ENCODE measurements at regions not wholly inside any gene's neighbourhood (a gene's known extent, or its start where the extent isn't known, plus 50 kb on each side); places are given as distances from the start of the nearest gene placed in this dataset.

- Histone ChIP-seq H3K4me3 (no peak overlapping the region), H3K4me1 (no peaks in the 10 kb centered on the region), H3K9me3 (no peaks in the 10 kb centered on the region), H3K27ac (no peak overlapping the region), H3K36me3 (no peaks in the 10 kb centered on the region), H3K27me3 (no peaks in the 10 kb centered on the region)
- TF ChIP-seq, protein P1, sequence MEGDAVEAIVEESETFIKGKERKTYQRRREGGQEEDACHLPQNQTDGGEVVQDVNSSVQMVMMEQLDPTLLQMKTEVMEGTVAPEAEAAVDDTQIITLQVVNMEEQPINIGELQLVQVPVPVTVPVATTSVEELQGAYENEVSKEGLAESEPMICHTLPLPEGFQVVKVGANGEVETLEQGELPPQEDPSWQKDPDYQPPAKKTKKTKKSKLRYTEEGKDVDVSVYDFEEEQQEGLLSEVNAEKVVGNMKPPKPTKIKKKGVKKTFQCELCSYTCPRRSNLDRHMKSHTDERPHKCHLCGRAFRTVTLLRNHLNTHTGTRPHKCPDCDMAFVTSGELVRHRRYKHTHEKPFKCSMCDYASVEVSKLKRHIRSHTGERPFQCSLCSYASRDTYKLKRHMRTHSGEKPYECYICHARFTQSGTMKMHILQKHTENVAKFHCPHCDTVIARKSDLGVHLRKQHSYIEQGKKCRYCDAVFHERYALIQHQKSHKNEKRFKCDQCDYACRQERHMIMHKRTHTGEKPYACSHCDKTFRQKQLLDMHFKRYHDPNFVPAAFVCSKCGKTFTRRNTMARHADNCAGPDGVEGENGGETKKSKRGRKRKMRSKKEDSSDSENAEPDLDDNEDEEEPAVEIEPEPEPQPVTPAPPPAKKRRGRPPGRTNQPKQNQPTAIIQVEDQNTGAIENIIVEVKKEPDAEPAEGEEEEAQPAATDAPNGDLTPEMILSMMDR (IDR thresholded peaks at IDR 0.05), result no peak
- TF ChIP-seq POLR2AphosphoS5 (IDR thresholded peaks at IDR 0.05) (no peak), EP300 (IDR thresholded peaks at IDR 0.05; ENCODE audit: low read depth) (no peak), POLR2A (IDR thresholded peaks at IDR 0.05) (no peak)
- in situ Hi-C loops (cut with MboI; ENCODE audit: low pct_ligation_motif_present in 1 of 4, low pct_unique_long_range_greater_than_20kb in 1 of 4, low sequenced_read_pairs in 3 of 4), result no loop called here
- intact Hi-C loops (cut with DNase I; ENCODE audit: low total_unique reads), result no loop called here
- DNase-seq, result no peak
These were observed 493.3 kb upstream of the ROBO1 start for GRCh38 chr3:80261082-80261481.

DNA sequence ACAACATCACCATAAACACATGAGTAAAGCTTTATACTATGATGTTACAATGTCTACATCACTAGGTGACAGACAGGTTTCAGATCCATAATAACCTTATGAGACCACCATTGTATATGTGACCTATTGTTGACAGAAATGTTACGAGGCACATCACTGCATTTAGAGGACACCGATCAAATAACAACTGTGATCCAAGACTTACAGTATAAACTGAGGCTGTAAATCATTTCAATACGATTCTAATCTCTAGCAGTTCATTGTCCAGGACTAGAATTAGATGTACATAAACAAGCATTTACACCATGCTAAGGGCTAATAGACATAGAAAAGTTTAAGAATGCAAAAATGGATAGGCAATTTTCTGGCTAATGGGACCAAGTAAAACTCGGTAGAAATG lies 491.9 kb upstream of the ROBO1 start:
- no peak for DNase-seq
- H3K4me1 ChIP-seq, result no peaks in the 10 kb centered on the region
- TF ChIP-seq, protein P1 (IDR thresholded peaks at IDR 0.05), result no peak
- TF ChIP-seq POLR2A (IDR thresholded peaks at IDR 0.05) (no peak), EP300 (IDR thresholded peaks at IDR 0.05; ENCODE audit: low read depth) (no peak), POLR2AphosphoS5 (IDR thresholded peaks at IDR 0.05) (no peak)
- H3K27me3 ChIP-seq, result no peaks in the 10 kb centered on the region
- no peak overlapping the region for H3K4me3 ChIP-seq
- in situ Hi-C loops (cut with MboI; ENCODE audit: low pct_ligation_motif_present in 1 of 4, low pct_unique_long_range_greater_than_20kb in 1 of 4, low sequenced_read_pairs in 3 of 4), result no loop called here
- H3K9me3 ChIP-seq, result no peaks in the 10 kb centered on the region
- 65 to 71% methylated on average over 4 of the region's 4 CpGs for WGBS, 2 donors (ENCODE audit: low coverage in 1 of 2)
- H3K27ac ChIP-seq, result no peak overlapping the region
- no peaks in the 10 kb centered on the region for H3K36me3 ChIP-seq
- intact Hi-C loops (cut with DNase I; ENCODE audit: low total_unique reads), result no loop called here

DNA sequence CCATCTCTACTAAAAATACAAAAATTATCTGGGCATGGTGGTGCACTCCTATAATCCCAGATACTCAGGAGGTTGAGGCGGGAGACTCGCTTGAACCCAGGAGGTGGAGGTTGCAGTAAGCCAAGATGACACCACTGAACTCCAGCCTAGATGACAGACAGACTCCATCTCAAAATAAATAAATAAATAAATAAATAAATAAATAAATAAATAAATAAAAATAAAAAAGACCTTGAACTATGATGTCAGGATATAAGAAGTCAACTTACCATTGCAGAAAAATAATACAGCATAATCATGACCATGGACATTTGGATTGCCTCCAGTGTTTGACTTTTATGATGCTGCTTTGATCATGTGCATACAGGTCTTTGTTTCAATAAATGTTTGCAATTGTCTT lies 484.3 kb upstream of the ROBO1 start:
- intact Hi-C loops (cut with DNase I; ENCODE audit: low total_unique reads) (no loop called here), in situ Hi-C loops (cut with MboI; ENCODE audit: low pct_ligation_motif_present in 1 of 4, low pct_unique_long_range_greater_than_20kb in 1 of 4, low sequenced_read_pairs in 3 of 4) (no loop called here)
- no peaks in the 10 kb centered on the region for H3K36me3 ChIP-seq
- DNase-seq, result no peak
- no peak for TF ChIP-seq POLR2AphosphoS5 (IDR thresholded peaks at IDR 0.05)
- no peak for TF ChIP-seq POLR2A (IDR thresholded peaks at IDR 0.05)
- TF ChIP-seq EP300 (IDR thresholded peaks at IDR 0.05; ENCODE audit: low read depth), result no peak
- TF ChIP-seq, protein P1 (IDR thresholded peaks at IDR 0.05), result no peak
- no peaks in the 10 kb centered on the region for H3K27me3 ChIP-seq
- H3K9me3 ChIP-seq, result no peaks in the 10 kb centered on the region
- H3K4me3 ChIP-seq, result no peak overlapping the region
- no peaks in the 10 kb centered on the region for H3K4me1 ChIP-seq
- no peak overlapping the region for H3K27ac ChIP-seq
- WGBS, 2 donors (ENCODE audit: low coverage in 1 of 2), result 98% methylated on average over 2 of the region's 2 CpGs; no CpG with 5 or more reads in 1 of the 2 donors

- Histone ChIP-seq H3K27me3 (no peaks in the 10 kb centered on the region), H3K4me1 (no peaks in the 10 kb centered on the region), H3K27ac (no peak overlapping the region), H3K9me3 (no peaks in the 10 kb centered on the region), H3K4me3 (no peak overlapping the region), H3K36me3 (no peaks in the 10 kb centered on the region)
- intact Hi-C loops (cut with DNase I; ENCODE audit: low total_unique reads), result no loop called here
- WGBS, 2 donors (ENCODE audit: low coverage in 1 of 2), result 65 to 84% methylated on average over 2 to 3 of the region's 3 CpGs
- TF ChIP-seq, protein P1 (IDR thresholded peaks at IDR 0.05), result no peak
- TF ChIP-seq EP300 (IDR thresholded peaks at IDR 0.05; ENCODE audit: low read depth), result no peak
- TF ChIP-seq POLR2A (IDR thresholded peaks at IDR 0.05), result no peak
- TF ChIP-seq POLR2AphosphoS5 (IDR thresholded peaks at IDR 0.05), result no peak
- in situ Hi-C loops (cut with MboI; ENCODE audit: low pct_ligation_motif_present in 1 of 4, low pct_unique_long_range_greater_than_20kb in 1 of 4, low sequenced_read_pairs in 3 of 4), result no loop called here
- DNase-seq, result no peak
These were observed 480.0 kb upstream of the ROBO1 start for GRCh38 chr3:80247766-80248165.
